WTC11 (cell line): ENCODE measurements at regions not wholly inside any gene's neighbourhood (a gene's known extent, or its start where the extent isn't known, plus 50 kb on each side); places are given as distances from the start of the nearest gene placed in this dataset.
A peak's percentile ranks its signal among the peaks of the same experiment; 100 is the strongest.

Experiments used
- ATAC-seq: fragments of 200-7000 bp; cut with Tn5 transposase; 2 replicates; pipeline ENCODE4 v1.10.0; 2021; ENCODE audit warnings: mild to moderate bottlenecking, moderate library complexity
- CTCF ChIA-PET: fragments of 300-600 bp; sonication (Branson Sonifier 250); formaldehyde crosslinking; loops from one replicate; lab custom pipeline; 2021; ENCODE audit warnings: antibody characterized with exemption; lab: Charles Lee
- POLR2A ChIA-PET: fragments of 350-600 bp; sonication (Branson Sonifier 250); formaldehyde crosslinking; loops from one replicate; lab custom pipeline; 2021; ENCODE audit warnings: antibody characterized with exemption; lab: Charles Lee
- DNase-seq: peaks from one replicate; pipeline ENCODE4 v3.0.0; 2021; ENCODE audit warnings: low spot score
- H3K27ac Mint-ChIP-seq: 2 replicates; pipeline ENCODE4 v1.8.0; 2021; ENCODE audit warnings: mixed read lengths
- H3K27me3 Mint-ChIP-seq: 2 replicates; pipeline ENCODE4 v1.8.0; 2021; ENCODE audit warnings: low read depth, mild to moderate bottlenecking, moderate library complexity, mixed read lengths
- H3K36me3 Mint-ChIP-seq: 2 replicates; pipeline ENCODE4 v1.8.0; 2021; ENCODE audit warnings: mixed read lengths
- H3K4me1 Mint-ChIP-seq: 2 replicates; pipeline ENCODE4 v1.8.0; 2022; ENCODE audit warnings: mixed read lengths
- H3K4me3 Mint-ChIP-seq: 2 replicates; pipeline ENCODE4 v1.8.0; 2021; ENCODE audit warnings: mild to moderate bottlenecking, moderate library complexity, mixed read lengths
- H3K9me3 Mint-ChIP-seq: 2 replicates; pipeline ENCODE4 v1.8.0; 2021; ENCODE audit warnings: mixed read lengths
- AR ChIP-seq: fragments of 250-450 bp; sonication (Bioruptor Pico); IDR thresholded peaks from 2 replicates; pipeline ENCODE4 v1.9.0; 2021; ENCODE audit warnings: mild to moderate bottlenecking
- ATF1 ChIP-seq: sonication (generic); formaldehyde crosslinking; IDR thresholded peaks from 2 replicates; pipeline ENCODE4 v1.8.1; 2023; ENCODE audit warnings: mild to moderate bottlenecking, moderate library complexity, missing genetic modification reagents
- CBFB ChIP-seq: sonication (generic); formaldehyde crosslinking; IDR thresholded peaks from 2 replicates; pipeline ENCODE4 v1.8.1; 2022; ENCODE audit warnings: mild to moderate bottlenecking, low read depth, missing genetic modification reagents
- FOXK1 ChIP-seq: sonication (generic); formaldehyde crosslinking; IDR thresholded peaks from 2 replicates; pipeline ENCODE4 v1.8.0; 2022; ENCODE audit warnings: mild to moderate bottlenecking, moderate library complexity, missing genetic modification reagents
- GTF2I ChIP-seq: fragments of 250-450 bp; sonication (Bioruptor Pico); conservative IDR thresholded peaks from 2 replicates; pipeline ENCODE4 v1.4.0; 2021; ENCODE audit warnings: mild to moderate bottlenecking
- IRF1 ChIP-seq: sonication (generic); formaldehyde crosslinking; IDR thresholded peaks from 2 replicates; pipeline ENCODE4 v1.8.0; 2023; ENCODE audit warnings: missing genetic modification reagents
- IRF2 ChIP-seq: sonication (generic); formaldehyde crosslinking; IDR thresholded peaks from 2 replicates; pipeline ENCODE4 v1.8.0; 2022; ENCODE audit warnings: low read depth, missing genetic modification reagents, borderline replicate concordance
- NFATC4 ChIP-seq: fragments of 250-450 bp; sonication (Bioruptor Pico); IDR thresholded peaks from 2 replicates; pipeline ENCODE4 v1.9.0; 2021; ENCODE audit warnings: mild to moderate bottlenecking
- NFE2L1 ChIP-seq: sonication (generic); formaldehyde crosslinking; IDR thresholded peaks from 2 replicates; pipeline ENCODE4 v1.8.1; 2023; ENCODE audit warnings: missing genetic modification reagents
- PRRX2 ChIP-seq: fragments of 250-450 bp; sonication (Bioruptor Pico); IDR thresholded peaks from 2 replicates; pipeline ENCODE4 v1.8.0; 2021; ENCODE audit warnings: mild to moderate bottlenecking
- SOX15 ChIP-seq: fragments of 250-450 bp; sonication (Bioruptor Pico); IDR thresholded peaks from 2 replicates; pipeline ENCODE4 v1.9.0; 2021; ENCODE audit warnings: mild to moderate bottlenecking
- SP1 ChIP-seq: sonication (generic); formaldehyde crosslinking; conservative IDR thresholded peaks from 2 replicates; pipeline ENCODE4 v1.8.1; 2022; ENCODE audit warnings: missing genetic modification reagents
- TEAD1 ChIP-seq: sonication (generic); formaldehyde crosslinking; IDR thresholded peaks from 2 replicates; pipeline ENCODE4 v1.8.0; 2022; ENCODE audit warnings: mild to moderate bottlenecking, missing genetic modification reagents
- TP53 ChIP-seq: sonication (generic); formaldehyde crosslinking; IDR thresholded peaks from 2 replicates; pipeline ENCODE4 v1.8.1; 2023; ENCODE audit warnings: mild to moderate bottlenecking, missing genetic modification reagents
- ZNF263 ChIP-seq: sonication (generic); formaldehyde crosslinking; IDR thresholded peaks from 2 replicates; pipeline ENCODE4 v1.8.1; 2022; ENCODE audit warnings: low read depth, mild to moderate bottlenecking, moderate library complexity, missing genetic modification reagents
- ZNF396 ChIP-seq: fragments of 250-450 bp; sonication (Bioruptor Pico); IDR thresholded peaks from 2 replicates; pipeline ENCODE4 v1.8.0; 2021; ENCODE audit warnings: mild to moderate bottlenecking, moderate library complexity, borderline replicate concordance
- ZNF416 ChIP-seq: fragments of 250-450 bp; sonication (Bioruptor Pico); IDR thresholded peaks from 2 replicates; pipeline ENCODE4 v1.9.0; 2021; ENCODE audit warnings: mild to moderate bottlenecking, inconsistent platforms
- TF ChIP-seq, protein P1 (sequence below): sonication (generic); formaldehyde crosslinking; IDR thresholded peaks from 2 replicates; pipeline ENCODE4 v1.8.1; 2023; ENCODE audit warnings: mild to moderate bottlenecking, missing genetic modification reagents, moderate library complexity
- TF ChIP-seq, protein P2 (sequence below): sonication (generic); formaldehyde crosslinking; IDR thresholded peaks from 2 replicates; pipeline ENCODE4 v1.8.0; 2022; ENCODE audit warnings: mild to moderate bottlenecking, missing genetic modification reagents
- TF ChIP-seq, protein P3 (sequence below): sonication (generic); formaldehyde crosslinking; IDR thresholded peaks from 2 replicates; pipeline ENCODE4 v1.8.0; 2022; ENCODE audit warnings: mild to moderate bottlenecking, missing genetic modification reagents

DNA sequence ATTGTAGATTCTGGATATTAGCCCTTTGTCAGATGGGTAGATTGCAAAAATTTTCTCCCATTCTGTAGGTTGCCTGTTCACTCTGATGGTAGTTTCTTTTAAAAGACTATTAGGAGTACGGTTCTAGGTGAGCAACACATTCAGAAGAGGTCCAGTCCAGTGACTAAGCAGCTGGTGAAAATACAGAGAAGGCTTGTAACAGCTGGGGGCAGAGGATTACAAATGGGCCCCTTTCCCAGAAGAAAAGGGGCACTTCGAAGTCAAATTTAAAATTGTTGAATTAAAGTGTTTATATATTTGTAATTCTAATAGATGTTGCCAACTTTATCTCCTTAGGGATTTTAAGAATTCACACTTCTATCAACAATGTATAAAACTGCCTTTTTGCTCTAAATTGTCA lies 720.5 kb downstream of the TLE4 start (continued):
- TF ChIP-seq AR (CRISPR knock-in tag): no peak
- no peak for TF ChIP-seq GTF2I (CRISPR knock-in tag)
- TF ChIP-seq FOXK1 (CRISPR knock-in tag): no peak
- TF ChIP-seq NFATC4 (CRISPR knock-in tag): no peak
- TF ChIP-seq, protein P1, sequence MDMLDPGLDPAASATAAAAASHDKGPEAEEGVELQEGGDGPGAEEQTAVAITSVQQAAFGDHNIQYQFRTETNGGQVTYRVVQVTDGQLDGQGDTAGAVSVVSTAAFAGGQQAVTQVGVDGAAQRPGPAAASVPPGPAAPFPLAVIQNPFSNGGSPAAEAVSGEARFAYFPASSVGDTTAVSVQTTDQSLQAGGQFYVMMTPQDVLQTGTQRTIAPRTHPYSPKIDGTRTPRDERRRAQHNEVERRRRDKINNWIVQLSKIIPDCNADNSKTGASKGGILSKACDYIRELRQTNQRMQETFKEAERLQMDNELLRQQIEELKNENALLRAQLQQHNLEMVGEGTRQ: no peak
- TF ChIP-seq NFE2L1 (CRISPR knock-in tag): no peak
- no peak for TF ChIP-seq SOX15

GRCh38 chr9:80285326-80285725 lies 713.6 kb downstream of the TLE4 start:
- Mint-ChIP-seq H3K27me3 (no peaks in the 10 kb centered on the region), H3K4me1 (peaks cover 34% of the 10 kb centered on the region), H3K4me3 (no peak overlapping the region), H3K27ac (no peak overlapping the region), H3K9me3 (no peaks in the 10 kb centered on the region), H3K36me3 (no peaks in the 10 kb centered on the region)
- CTCF ChIA-PET: no interaction called here
- DNase-seq: peak; percentile 14
- POLR2A ChIA-PET: no interaction called here
- peak; percentile 74 for ATAC-seq
- TF ChIP-seq TP53 (CRISPR knock-in tag) (no peak), ZNF416 (CRISPR knock-in tag) (no peak), IRF2 (no peak), ZNF396 (CRISPR knock-in tag) (no peak), ZNF263 (no peak), CBFB (CRISPR knock-in tag) (no peak), ATF1 (CRISPR knock-in tag) (no peak), AR (CRISPR knock-in tag) (no peak), PRRX2 (CRISPR knock-in tag) (no peak), IRF1 (CRISPR knock-in tag) (no peak), FOXK1 (CRISPR knock-in tag) (no peak), SP1 (CRISPR knock-in tag) (no peak), TEAD1 (CRISPR knock-in tag) (no peak)
- TF ChIP-seq, protein P2, sequence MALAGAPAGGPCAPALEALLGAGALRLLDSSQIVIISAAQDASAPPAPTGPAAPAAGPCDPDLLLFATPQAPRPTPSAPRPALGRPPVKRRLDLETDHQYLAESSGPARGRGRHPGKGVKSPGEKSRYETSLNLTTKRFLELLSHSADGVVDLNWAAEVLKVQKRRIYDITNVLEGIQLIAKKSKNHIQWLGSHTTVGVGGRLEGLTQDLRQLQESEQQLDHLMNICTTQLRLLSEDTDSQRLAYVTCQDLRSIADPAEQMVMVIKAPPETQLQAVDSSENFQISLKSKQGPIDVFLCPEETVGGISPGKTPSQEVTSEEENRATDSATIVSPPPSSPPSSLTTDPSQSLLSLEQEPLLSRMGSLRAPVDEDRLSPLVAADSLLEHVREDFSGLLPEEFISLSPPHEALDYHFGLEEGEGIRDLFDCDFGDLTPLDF: no peak
- TF ChIP-seq, protein P1: no peak
- TF ChIP-seq, protein P3, sequence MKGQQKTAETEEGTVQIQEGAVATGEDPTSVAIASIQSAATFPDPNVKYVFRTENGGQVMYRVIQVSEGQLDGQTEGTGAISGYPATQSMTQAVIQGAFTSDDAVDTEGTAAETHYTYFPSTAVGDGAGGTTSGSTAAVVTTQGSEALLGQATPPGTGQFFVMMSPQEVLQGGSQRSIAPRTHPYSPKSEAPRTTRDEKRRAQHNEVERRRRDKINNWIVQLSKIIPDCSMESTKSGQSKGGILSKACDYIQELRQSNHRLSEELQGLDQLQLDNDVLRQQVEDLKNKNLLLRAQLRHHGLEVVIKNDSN (CRISPR knock-in tag): no peak
